Ishikawa (cell line): ENCODE measurements at regions not wholly inside any gene's neighbourhood (a gene's known extent, or its start where the extent isn't known, plus 50 kb on each side); places are given as distances from the start of the nearest gene placed in this dataset.

Experiments
- CEBPB ChIP-seq: IDR thresholded peaks from 2 replicates; pipeline ENCODE4 v1.6.1; 2012
- CREB1 ChIP-seq: IDR thresholded peaks from 2 replicates; pipeline ENCODE4 v1.6.1; 2012; ENCODE audit warnings: low read depth
- MAX ChIP-seq: IDR thresholded peaks from 2 replicates; pipeline ENCODE4 v1.6.1; 2012
- REST ChIP-seq: IDR thresholded peaks from 2 replicates; pipeline ENCODE4 v1.6.1; 2012; ENCODE audit warnings: low read depth, mild to moderate bottlenecking
- TAF1 ChIP-seq: IDR thresholded peaks from 2 replicates; pipeline ENCODE4 v1.6.1; 2012; ENCODE audit warnings: low read depth, mild to moderate bottlenecking
- YY1 ChIP-seq: IDR thresholded peaks from 2 replicates; pipeline ENCODE4 v1.6.1; 2012; ENCODE audit warnings: low read depth

- TF ChIP-seq YY1: no peak
- no peak for TF ChIP-seq MAX
- TF ChIP-seq REST: no peak
- no peak for TF ChIP-seq CEBPB
- TF ChIP-seq TAF1: no peak
- no peak for TF ChIP-seq CREB1
These were observed 62.8 kb upstream of the HDAC4 start for GRCh38 chr2:239463541-239464165.
